SK-N-SH treated with all-trans-retinoic acid at 6 μM for 48 hours (cell line): ENCODE measurements at regions not wholly inside any gene's neighbourhood (a gene's known extent, or its start where the extent isn't known, plus 50 kb on each side); places are given as distances from the start of the nearest gene placed in this dataset.

Source experiments
- ATAC-seq: fragments of 200-7000 bp; cut with Tn5 transposase; 3 replicates; pipeline ENCODE4 v1.9.1; 2020; ENCODE audit warnings: mild to moderate bottlenecking, moderate library complexity
- ARNTL ChIP-seq: fragments of 450-650 bp; formaldehyde crosslinking; IDR thresholded peaks from 2 replicates; pipeline ENCODE4 v1.5.0; 2020; ENCODE audit warnings: low read depth, mild to moderate bottlenecking, moderate library complexity, borderline replicate concordance
- BACH2 ChIP-seq: fragments of 250-450 bp; sonication (Bioruptor Pico); IDR thresholded peaks from 2 replicates; pipeline ENCODE4 v1.9.0; 2021; ENCODE audit warnings: mild to moderate bottlenecking, borderline replicate concordance
- CREB5 ChIP-seq: fragments of 250-450 bp; sonication (Bioruptor Pico); IDR thresholded peaks from 2 replicates; pipeline ENCODE4 v1.5.1; 2020; ENCODE audit warnings: low read depth, mild to moderate bottlenecking, moderate library complexity
- CSDC2 ChIP-seq: fragments of 250-450 bp; sonication (Bioruptor Pico); IDR thresholded peaks from 2 replicates; pipeline ENCODE4 v1.5.0; 2020; ENCODE audit warnings: mild to moderate bottlenecking, moderate library complexity
- ESRRG ChIP-seq: fragments of 250-450 bp; sonication (Bioruptor Pico); IDR thresholded peaks from 2 replicates; pipeline ENCODE4 v1.6.1; 2021; ENCODE audit warnings: mild to moderate bottlenecking
- GLIS3 ChIP-seq: fragments of 250-450 bp; sonication (Bioruptor Pico); IDR thresholded peaks from 2 replicates; pipeline ENCODE4 v1.5.0; 2020; ENCODE audit warnings: mild to moderate bottlenecking, moderate library complexity
- ISL1 ChIP-seq: fragments of 250-450 bp; sonication (Bioruptor Pico); IDR thresholded peaks from 2 replicates; pipeline ENCODE4 v2.1.2; 2022; ENCODE audit warnings: mild to moderate bottlenecking, moderate library complexity
- OSR1 ChIP-seq: fragments of 250-450 bp; sonication (Bioruptor Pico); IDR thresholded peaks from 2 replicates; pipeline ENCODE4 v1.8.0; 2022; ENCODE audit warnings: moderate library complexity, mild to moderate bottlenecking, inconsistent platforms
- POU6F1 ChIP-seq: fragments of 250-450 bp; sonication (Bioruptor Pico); IDR thresholded peaks from 2 replicates; pipeline ENCODE4 v1.8.0; 2021; ENCODE audit warnings: low read depth, mild to moderate bottlenecking, moderate library complexity, borderline replicate concordance
- PPARA ChIP-seq: fragments of 250-450 bp; sonication (Bioruptor Pico); IDR thresholded peaks from 2 replicates; pipeline ENCODE4 v1.5.0; 2020; ENCODE audit warnings: mild to moderate bottlenecking, borderline replicate concordance
- SNAI2 ChIP-seq: fragments of 250-450 bp; sonication (Bioruptor Pico); IDR thresholded peaks from 2 replicates; pipeline ENCODE4 v1.5.0; 2020; ENCODE audit warnings: mild to moderate bottlenecking, moderate library complexity
- TCF4 ChIP-seq: fragments of 250-450 bp; sonication (Bioruptor Pico); IDR thresholded peaks from 2 replicates; pipeline ENCODE4 v1.8.0; 2021; ENCODE audit warnings: mild to moderate bottlenecking, moderate library complexity, borderline replicate concordance
- TOX ChIP-seq: fragments of 250-450 bp; sonication (Bioruptor Pico); IDR thresholded peaks from 2 replicates; pipeline ENCODE4 v1.8.0; 2021; ENCODE audit warnings: mild to moderate bottlenecking, moderate library complexity, borderline replicate concordance
- ZC3H10 ChIP-seq: fragments of 250-450 bp; sonication (Bioruptor Pico); IDR thresholded peaks from 2 replicates; pipeline ENCODE4 v1.5.1; 2021; ENCODE audit warnings: mild to moderate bottlenecking, moderate library complexity
- ZFP30 ChIP-seq: fragments of 450-650 bp; formaldehyde crosslinking; IDR thresholded peaks from 2 replicates; pipeline ENCODE4 v1.5.0; 2022; ENCODE audit warnings: mild to moderate bottlenecking, moderate library complexity
- ZNF70 ChIP-seq: fragments of 450-650 bp; formaldehyde crosslinking; IDR thresholded peaks from 2 replicates; pipeline ENCODE4 v1.5.0; 2020; ENCODE audit warnings: mild to moderate bottlenecking, moderate library complexity
- TF ChIP-seq, protein P1 (sequence below): fragments of 250-450 bp; sonication (Bioruptor Pico); IDR thresholded peaks from 2 replicates; pipeline ENCODE4 v1.8.0; 2020; ENCODE audit warnings: mild to moderate bottlenecking, moderate library complexity, borderline replicate concordance
- TF ChIP-seq, protein P2 (sequence below): fragments of 250-450 bp; sonication (Bioruptor Pico); IDR thresholded peaks from 2 replicates; pipeline ENCODE4 v1.5.0; 2020; ENCODE audit warnings: mild to moderate bottlenecking, moderate library complexity
- TF ChIP-seq, protein P3 (sequence below): fragments of 250-450 bp; sonication (Bioruptor Pico); IDR thresholded peaks from 2 replicates; pipeline ENCODE4 v1.5.1; 2021; ENCODE audit warnings: mild to moderate bottlenecking, moderate library complexity

DNA sequence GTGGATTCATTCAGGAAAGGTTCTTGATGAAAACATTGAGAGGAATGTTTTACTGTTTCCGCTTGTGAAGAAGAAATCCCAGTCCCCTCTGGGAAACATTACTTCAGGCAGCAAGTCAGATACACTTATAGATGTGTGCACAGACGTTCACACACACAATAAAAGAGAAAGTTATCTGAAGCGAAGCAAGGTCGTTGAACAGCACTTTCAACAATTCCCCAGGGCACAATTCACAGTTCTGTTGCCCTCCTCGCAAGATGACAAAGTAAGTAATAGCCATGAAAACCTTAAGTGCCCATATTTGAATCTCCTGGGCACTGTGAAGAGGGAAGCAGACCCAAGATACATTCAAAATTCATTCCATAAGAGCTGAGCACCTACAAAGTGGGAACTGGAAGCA is 156.6 kb upstream of the CAND1 start:
- no peak for ATAC-seq
- TF ChIP-seq ESRRG (CRISPR knock-in tag) (no peak), OSR1 (CRISPR knock-in tag) (no peak), CREB5 (CRISPR knock-in tag) (no peak), ISL1 (CRISPR knock-in tag) (no peak), TOX (CRISPR knock-in tag) (no peak), CSDC2 (CRISPR knock-in tag) (no peak), BACH2 (CRISPR knock-in tag) (no peak), POU6F1 (CRISPR knock-in tag) (no peak)
- TF ChIP-seq, all 23 proteins: peak for 0

DNA sequence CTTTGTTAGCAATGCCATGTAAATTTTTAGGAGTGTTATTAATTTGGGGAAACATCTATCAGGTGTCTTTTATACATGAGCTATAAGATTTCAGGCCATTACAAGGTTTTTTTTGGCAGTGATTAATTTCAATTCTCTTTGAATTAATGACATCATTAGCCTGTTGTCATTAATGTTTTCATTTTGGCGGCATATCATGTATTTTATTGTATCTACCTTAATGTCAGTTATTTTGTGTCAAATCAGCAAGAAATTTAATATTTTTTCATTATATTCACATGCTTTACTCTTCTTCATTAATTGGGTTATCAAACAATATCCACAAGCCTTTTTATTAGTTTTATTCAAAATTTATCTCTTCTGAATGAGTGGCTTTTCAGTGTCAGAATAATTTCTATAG is 153.0 kb upstream of the CAND1 start:
- no peak for ATAC-seq
- TF ChIP-seq BACH2 (CRISPR knock-in tag) (no peak), TCF4 (CRISPR knock-in tag) (no peak), PPARA (no peak), SNAI2 (CRISPR knock-in tag) (no peak), ZFP30 (CRISPR knock-in tag) (no peak), ARNTL (CRISPR knock-in tag) (no peak), GLIS3 (no peak), ZNF70 (CRISPR knock-in tag) (no peak)
- TF ChIP-seq, protein P1, sequence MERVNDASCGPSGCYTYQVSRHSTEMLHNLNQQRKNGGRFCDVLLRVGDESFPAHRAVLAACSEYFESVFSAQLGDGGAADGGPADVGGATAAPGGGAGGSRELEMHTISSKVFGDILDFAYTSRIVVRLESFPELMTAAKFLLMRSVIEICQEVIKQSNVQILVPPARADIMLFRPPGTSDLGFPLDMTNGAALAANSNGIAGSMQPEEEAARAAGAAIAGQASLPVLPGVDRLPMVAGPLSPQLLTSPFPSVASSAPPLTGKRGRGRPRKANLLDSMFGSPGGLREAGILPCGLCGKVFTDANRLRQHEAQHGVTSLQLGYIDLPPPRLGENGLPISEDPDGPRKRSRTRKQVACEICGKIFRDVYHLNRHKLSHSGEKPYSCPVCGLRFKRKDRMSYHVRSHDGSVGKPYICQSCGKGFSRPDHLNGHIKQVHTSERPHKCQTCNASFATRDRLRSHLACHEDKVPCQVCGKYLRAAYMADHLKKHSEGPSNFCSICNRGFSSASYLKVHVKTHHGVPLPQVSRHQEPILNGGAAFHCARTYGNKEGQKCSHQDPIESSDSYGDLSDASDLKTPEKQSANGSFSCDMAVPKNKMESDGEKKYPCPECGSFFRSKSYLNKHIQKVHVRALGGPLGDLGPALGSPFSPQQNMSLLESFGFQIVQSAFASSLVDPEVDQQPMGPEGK (CRISPR knock-in tag) = no peak

DNA sequence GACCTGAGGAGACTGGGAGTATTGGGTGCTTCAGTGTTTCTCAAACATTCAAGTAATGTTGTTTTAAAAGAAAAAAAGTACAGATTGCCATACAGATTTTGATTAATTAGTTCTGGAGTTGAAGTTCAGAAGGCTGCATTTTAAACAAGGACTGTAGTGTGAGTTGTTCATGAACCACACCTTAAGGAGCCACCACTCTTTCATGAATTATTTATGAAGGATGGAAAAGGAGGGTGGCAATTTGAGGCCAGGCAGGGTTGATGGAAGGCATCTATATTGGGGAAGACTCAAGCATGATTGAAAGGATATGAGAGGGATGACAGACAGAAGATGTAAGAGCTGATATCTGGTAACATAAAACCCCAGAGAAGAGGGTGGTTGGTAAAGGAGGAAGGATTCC is 146.6 kb upstream of the CAND1 start:
- TF ChIP-seq, protein P2, sequence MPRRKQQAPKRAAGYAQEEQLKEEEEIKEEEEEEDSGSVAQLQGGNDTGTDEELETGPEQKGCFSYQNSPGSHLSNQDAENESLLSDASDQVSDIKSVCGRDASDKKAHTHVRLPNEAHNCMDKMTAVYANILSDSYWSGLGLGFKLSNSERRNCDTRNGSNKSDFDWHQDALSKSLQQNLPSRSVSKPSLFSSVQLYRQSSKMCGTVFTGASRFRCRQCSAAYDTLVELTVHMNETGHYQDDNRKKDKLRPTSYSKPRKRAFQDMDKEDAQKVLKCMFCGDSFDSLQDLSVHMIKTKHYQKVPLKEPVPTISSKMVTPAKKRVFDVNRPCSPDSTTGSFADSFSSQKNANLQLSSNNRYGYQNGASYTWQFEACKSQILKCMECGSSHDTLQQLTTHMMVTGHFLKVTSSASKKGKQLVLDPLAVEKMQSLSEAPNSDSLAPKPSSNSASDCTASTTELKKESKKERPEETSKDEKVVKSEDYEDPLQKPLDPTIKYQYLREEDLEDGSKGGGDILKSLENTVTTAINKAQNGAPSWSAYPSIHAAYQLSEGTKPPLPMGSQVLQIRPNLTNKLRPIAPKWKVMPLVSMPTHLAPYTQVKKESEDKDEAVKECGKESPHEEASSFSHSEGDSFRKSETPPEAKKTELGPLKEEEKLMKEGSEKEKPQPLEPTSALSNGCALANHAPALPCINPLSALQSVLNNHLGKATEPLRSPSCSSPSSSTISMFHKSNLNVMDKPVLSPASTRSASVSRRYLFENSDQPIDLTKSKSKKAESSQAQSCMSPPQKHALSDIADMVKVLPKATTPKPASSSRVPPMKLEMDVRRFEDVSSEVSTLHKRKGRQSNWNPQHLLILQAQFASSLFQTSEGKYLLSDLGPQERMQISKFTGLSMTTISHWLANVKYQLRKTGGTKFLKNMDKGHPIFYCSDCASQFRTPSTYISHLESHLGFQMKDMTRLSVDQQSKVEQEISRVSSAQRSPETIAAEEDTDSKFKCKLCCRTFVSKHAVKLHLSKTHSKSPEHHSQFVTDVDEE (CRISPR knock-in tag) = no peak
- TF ChIP-seq ARNTL (CRISPR knock-in tag) (no peak), OSR1 (CRISPR knock-in tag) (no peak), CSDC2 (CRISPR knock-in tag) (no peak), PPARA (no peak), SNAI2 (CRISPR knock-in tag) (no peak), BACH2 (CRISPR knock-in tag) (no peak), ZNF70 (CRISPR knock-in tag) (no peak), TCF4 (CRISPR knock-in tag) (no peak), POU6F1 (CRISPR knock-in tag) (no peak), ZC3H10 (CRISPR knock-in tag) (no peak), TOX (CRISPR knock-in tag) (no peak), ESRRG (CRISPR knock-in tag) (no peak)
- TF ChIP-seq, protein P3, sequence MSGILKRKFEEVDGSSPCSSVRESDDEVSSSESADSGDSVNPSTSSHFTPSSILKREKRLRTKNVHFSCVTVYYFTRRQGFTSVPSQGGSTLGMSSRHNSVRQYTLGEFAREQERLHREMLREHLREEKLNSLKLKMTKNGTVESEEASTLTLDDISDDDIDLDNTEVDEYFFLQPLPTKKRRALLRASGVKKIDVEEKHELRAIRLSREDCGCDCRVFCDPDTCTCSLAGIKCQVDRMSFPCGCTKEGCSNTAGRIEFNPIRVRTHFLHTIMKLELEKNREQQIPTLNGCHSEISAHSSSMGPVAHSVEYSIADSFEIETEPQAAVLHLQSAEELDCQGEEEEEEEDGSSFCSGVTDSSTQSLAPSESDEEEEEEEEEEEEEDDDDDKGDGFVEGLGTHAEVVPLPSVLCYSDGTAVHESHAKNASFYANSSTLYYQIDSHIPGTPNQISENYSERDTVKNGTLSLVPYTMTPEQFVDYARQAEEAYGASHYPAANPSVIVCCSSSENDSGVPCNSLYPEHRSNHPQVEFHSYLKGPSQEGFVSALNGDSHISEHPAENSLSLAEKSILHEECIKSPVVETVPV (CRISPR knock-in tag) = no peak
- TF ChIP-seq, protein P1 (CRISPR knock-in tag) = no peak
- ATAC-seq = no peak
